Activated naive CD8-positive, alpha-beta T cell treated with anti-CD3 and anti-CD28 coated beads, Interleukin-2, amount 10 ng/mL, durations not matched to agents 7 days and 5 days (primary cell): ENCODE measurements at regions not wholly inside any gene's neighbourhood (a gene's known extent, or its start where the extent isn't known, plus 50 kb on each side); places are given as distances from the start of the nearest gene placed in this dataset. TPM values are rescaled to one million over a fixed set of nuclear protein-coding genes. Genes with fewer than 3 reads are reported as not detected.

Experiments
- microRNA-seq: library from miRNA; unstranded; fragments of <30 nt; microRNA quantifications from one replicate; pipeline ENCODE4 v1.2.0, GENCODE V29; 2022

Small RNA genes in the stretch of these regions (microRNA-seq; reads per million reads assigned to microRNA genes)
- not detected for gene MIR4510
